Upper lobe of left lung (tissue), 6 donors: ENCODE measurements at regions not wholly inside any gene's neighbourhood (a gene's known extent, or its start where the extent isn't known, plus 50 kb on each side); places are given as distances from the start of the nearest gene placed in this dataset.

Experiments used
- ATAC-seq, 2 donors: fragments of 200-7000 bp; cut with Tn5 transposase; one replicate each; pipeline ENCODE4 v1.9.1; 2022; ENCODE audit warnings: mild to moderate bottlenecking in 2 of 2, moderate library complexity in 2 of 2; ENCODE audit not compliant: low FRiP score in 2 of 2
- DNase-seq, 2 donors: peaks; one replicate each; pipeline ENCODE4 v3.0.0-alpha.2; 2019 to 2020
- H3K27ac ChIP-seq, 4 donors: fragments of 200-600 bp; sonication (generic); one replicate each; pipeline ENCODE4 v1.5.1; 2016 to 2019
- H3K27me3 ChIP-seq, 4 donors: fragments of 200-600 bp; sonication (generic); one replicate each; pipeline ENCODE4 v1.5.1; 2017 to 2019
- H3K36me3 ChIP-seq, 4 donors: fragments of 200-600 bp; sonication (generic); one replicate each; pipeline ENCODE4 v1.5.1; 2016 to 2019
- H3K4me1 ChIP-seq, 4 donors: fragments of 200-600 bp; sonication (generic); one replicate each; pipeline ENCODE4 v1.5.1; 2018 to 2019
- H3K4me3 ChIP-seq, 4 donors: fragments of 200-600 bp; sonication (generic); one replicate each; pipeline ENCODE4 v1.5.1; 2017 to 2019; ENCODE audit warnings: mild to moderate bottlenecking in 2 of 4, moderate library complexity in 1 of 4
- H3K9me3 ChIP-seq, 4 donors: fragments of 200-600 bp; sonication (generic); one replicate each; pipeline ENCODE4 v1.5.1; 2018 to 2019
- CTCF ChIP-seq, 6 experiments: fragments of 450-650 bp in 4 of 6; fragments of 200-600 bp in 2 of 6; sonication (generic) in 2 of 6; IDR thresholded peaks; one replicate each; pipeline ENCODE4 v1.5.1; 2016 to 2019; ENCODE audit warnings: antibody characterized with exemption in 6 of 6
- EP300 ChIP-seq, 4 donors: sonication (generic); formaldehyde crosslinking; IDR thresholded peaks; one replicate each; pipeline ENCODE4 v1.5.1; 2017; ENCODE audit warnings: antibody characterized with exemption in 4 of 4, control low read depth in 2 of 4
- POLR2A ChIP-seq, 4 donors: fragments of 450-650 bp; IDR thresholded peaks; one replicate each; pipeline ENCODE4 v1.5.1; 2016 to 2017; ENCODE audit warnings: antibody characterized with exemption in 4 of 4, mild to moderate bottlenecking in 2 of 4
- POLR2AphosphoS5 ChIP-seq, 2 donors: sonication (generic); formaldehyde crosslinking; IDR thresholded peaks; one replicate each; pipeline ENCODE4 v1.5.1; 2017; ENCODE audit warnings: antibody characterized with exemption in 2 of 2
- WGBS, 2 donors: methylation state at CpG; one replicate each; pipeline ENCODE4 v1.1.5; 2017 to 2018; 5-methylcytosine and 5-hydroxymethylcytosine counted together
- donor health status: DM: no; HTN: no; CAD: no; lungs with moderate emphysema.
- donor health status: DM: no; HTN: yes; CAD: no; lungs with severe emphysema.

DNA sequence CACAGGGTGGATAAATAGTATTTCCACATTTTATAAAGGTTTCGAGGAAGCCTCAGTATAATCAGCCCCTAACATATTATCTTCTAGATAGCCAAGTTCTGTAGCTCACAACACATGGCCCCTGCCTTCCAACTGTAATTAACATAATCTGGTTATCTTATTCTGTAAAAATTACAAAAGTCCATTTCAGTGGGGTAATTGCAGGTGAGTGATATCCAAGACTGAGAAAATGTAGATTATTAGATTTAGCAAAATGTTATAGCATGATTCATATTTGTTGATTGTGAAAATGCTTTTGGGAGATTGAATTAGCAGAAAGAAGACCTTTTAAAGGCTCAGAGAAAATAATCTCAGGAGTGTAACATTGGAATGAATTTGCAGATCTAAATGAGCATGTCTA lies 168.3 kb upstream of the GPC6 start:
- Histone ChIP-seq H3K4me1 (no peaks in the 10 kb centered on the region), H3K27ac (no peak overlapping the region), H3K27me3 (no peaks in the 10 kb centered on the region), H3K36me3 (no peaks in the 10 kb centered on the region), H3K9me3 (no peaks in the 10 kb centered on the region), H3K4me3 (no peak overlapping the region)
- ATAC-seq (no peak), DNase-seq (no peak)
- TF ChIP-seq CTCF (IDR thresholded peaks at IDR 0.05) (no peak), POLR2AphosphoS5 (IDR thresholded peaks at IDR 0.05) (no peak), POLR2A (IDR thresholded peaks at IDR 0.05) (no peak), EP300 (IDR thresholded peaks at IDR 0.05) (no peak)
- WGBS, 2 donors = 73 to 76% methylated on average over 1 of the region's 1 CpG

DNA sequence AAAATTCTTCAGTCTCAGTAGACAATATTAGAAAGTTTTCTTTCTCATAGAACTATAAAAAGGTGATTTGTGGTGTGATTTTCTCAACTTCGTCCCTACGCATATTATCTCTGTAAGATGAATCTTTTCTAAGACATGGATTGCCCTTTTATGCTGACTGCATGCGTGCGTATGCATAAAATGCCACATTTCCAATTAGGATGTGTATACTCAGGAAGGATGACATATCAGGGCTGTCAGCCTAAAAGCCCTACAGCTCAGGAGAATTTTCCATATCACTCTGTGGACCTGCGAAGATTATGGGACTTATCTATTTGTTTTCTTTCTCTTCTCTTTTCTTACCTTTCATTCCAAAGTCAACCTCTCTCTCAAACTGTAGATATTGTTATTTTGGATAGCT lies 166.5 kb upstream of the GPC6 start:
- no peak overlapping the region for H3K4me3 ChIP-seq
- no peaks in the 10 kb centered on the region for H3K4me1 ChIP-seq
- no peak for TF ChIP-seq POLR2A (IDR thresholded peaks at IDR 0.05)
- TF ChIP-seq EP300 (IDR thresholded peaks at IDR 0.05) = no peak
- no peak for TF ChIP-seq POLR2AphosphoS5 (IDR thresholded peaks at IDR 0.05)
- no peak for TF ChIP-seq CTCF (IDR thresholded peaks at IDR 0.05)
- no peaks in the 10 kb centered on the region for H3K9me3 ChIP-seq
- no peaks in the 10 kb centered on the region for H3K36me3 ChIP-seq
- no peak overlapping the region for H3K27ac ChIP-seq
- WGBS, 2 donors = 89 to 92% methylated on average over 5 of the region's 5 CpGs
- ATAC-seq = no peak
- no peaks in the 10 kb centered on the region for H3K27me3 ChIP-seq
- no peak for DNase-seq

GRCh38 chr13:93066187-93066586 lies 160.4 kb upstream of the GPC6 start:
- ATAC-seq (peak in 1 of 2 donors; percentile 80), DNase-seq (no peak)
- Histone ChIP-seq H3K36me3 (no peaks in the 10 kb centered on the region), H3K9me3 (no peaks in the 10 kb centered on the region), H3K4me1 (no peaks in the 10 kb centered on the region), H3K27ac (no peak overlapping the region), H3K4me3 (no peak overlapping the region), H3K27me3 (no peaks in the 10 kb centered on the region)
- TF ChIP-seq CTCF (IDR thresholded peaks at IDR 0.05) = no peak
- TF ChIP-seq POLR2A (IDR thresholded peaks at IDR 0.05) = no peak
- TF ChIP-seq POLR2AphosphoS5 (IDR thresholded peaks at IDR 0.05) = no peak
- TF ChIP-seq EP300 (IDR thresholded peaks at IDR 0.05) = no peak
- WGBS, 2 donors = 89% methylated on average over 4 of the region's 4 CpGs

- Histone ChIP-seq H3K36me3 (no peaks in the 10 kb centered on the region), H3K9me3 (no peaks in the 10 kb centered on the region), H3K27ac (no peak overlapping the region), H3K4me3 (no peak overlapping the region), H3K4me1 (no peaks in the 10 kb centered on the region), H3K27me3 (no peaks in the 10 kb centered on the region)
- ATAC-seq (no peak), DNase-seq (no peak)
- TF ChIP-seq CTCF (IDR thresholded peaks at IDR 0.05) (no peak), POLR2AphosphoS5 (IDR thresholded peaks at IDR 0.05) (no peak), POLR2A (IDR thresholded peaks at IDR 0.05) (no peak), EP300 (IDR thresholded peaks at IDR 0.05) (no peak)
- 62 to 69% methylated on average over 1 of the region's 1 CpG for WGBS, 2 donors
These were observed 147.3 kb upstream of the GPC6 start for GRCh38 chr13:93079294-93079693.

DNA sequence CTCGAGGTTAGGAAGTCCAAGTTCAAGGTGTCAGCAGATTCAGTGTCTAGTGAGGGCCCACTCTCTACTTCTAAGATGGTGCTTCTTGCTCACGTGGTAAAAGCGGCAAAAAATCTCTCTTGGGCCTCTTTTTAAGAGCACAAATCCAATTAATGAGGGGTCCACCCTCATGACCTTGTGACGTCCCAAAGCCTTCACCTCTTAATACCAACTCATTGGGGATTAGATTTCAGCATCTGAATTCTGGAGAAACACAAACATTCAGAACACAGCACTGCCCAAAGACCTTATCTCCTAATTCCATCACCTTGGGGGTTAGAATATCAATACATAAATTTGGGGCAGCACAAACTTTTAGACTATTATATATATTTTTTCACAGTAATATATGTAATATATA lies 146.4 kb upstream of the GPC6 start:
- Histone ChIP-seq H3K36me3 (no peaks in the 10 kb centered on the region), H3K27me3 (no peaks in the 10 kb centered on the region), H3K27ac (no peak overlapping the region), H3K9me3 (no peaks in the 10 kb centered on the region), H3K4me1 (no peaks in the 10 kb centered on the region), H3K4me3 (no peak overlapping the region)
- no peak for DNase-seq
- WGBS, 2 donors = 82 to 88% methylated on average over 4 of the region's 4 CpGs
- no peak for TF ChIP-seq CTCF (IDR thresholded peaks at IDR 0.05)
- TF ChIP-seq EP300 (IDR thresholded peaks at IDR 0.05) = no peak
- no peak for TF ChIP-seq POLR2A (IDR thresholded peaks at IDR 0.05)
- no peak for TF ChIP-seq POLR2AphosphoS5 (IDR thresholded peaks at IDR 0.05)
- ATAC-seq = no peak
